ENCODE measurements at regions not wholly inside any gene's neighbourhood (a gene's known extent, or its start where the extent isn't known, plus 50 kb on each side); places are given as distances from the start of the nearest gene placed in this dataset.

- TF ChIP-seq CTCF (IDR thresholded peaks at IDR 0.05; ENCODE audit: low read depth, low read length, poor library complexity, severe bottlenecking): no peak
- no peak for TF ChIP-seq EZH2phosphoT487 (IDR thresholded peaks at IDR 0.05; ENCODE audit: borderline replicate concordance, low read length)
Observed at GRCh38 chr14:25220514-25220913, 170.6 kb upstream of the STXBP6 start.
